Heart left ventricle (tissue), 16 donors: ENCODE measurements at regions not wholly inside any gene's neighbourhood (a gene's known extent, or its start where the extent isn't known, plus 50 kb on each side); places are given as distances from the start of the nearest gene placed in this dataset.

ENCODE experiments used
- ATAC-seq, 4 donors: fragments of 200-7000 bp; cut with Tn5 transposase; one replicate each; pipeline ENCODE4 v1.9.1; 2020 to 2022; ENCODE audit warnings: moderate library complexity in 4 of 4, mild to moderate bottlenecking in 3 of 4, moderate number of reproducible peaks in 1 of 4
- DNase-seq, 5 donors: peaks; one replicate each; pipeline ENCODE4 v3.0.0-alpha.2; 2020
- H3K27ac ChIP-seq, 12 donors: fragments of 200-600 bp; sonication (generic) in 4 of 12; one replicate each; pipeline versions ENCODE4 v1.5.0 to v1.8.0; 2016 to 2022; ENCODE audit warnings: mild to moderate bottlenecking in 2 of 12
- H3K27me3 ChIP-seq, 9 donors: fragments of 200-600 bp; sonication (generic) in 2 of 9; one replicate each; pipeline versions ENCODE4 v1.5.1 to v1.8.0; 2016 to 2022; ENCODE audit warnings: mild to moderate bottlenecking in 3 of 9
- H3K36me3 ChIP-seq, 9 donors: fragments of 200-600 bp; sonication (generic) in 2 of 9; one replicate each; pipeline versions ENCODE4 v1.5.0 to v1.8.0; 2018 to 2022; ENCODE audit warnings: mild to moderate bottlenecking in 2 of 9
- H3K4me1 ChIP-seq, 12 donors: fragments of 200-600 bp; sonication (generic) in 4 of 12; one replicate each; pipeline versions ENCODE4 v1.5.0 to v1.8.0; 2016 to 2022; ENCODE audit warnings: mild to moderate bottlenecking in 3 of 12
- H3K4me3 ChIP-seq, 12 donors: fragments of 200-600 bp; sonication (generic) in 4 of 12; one replicate each; pipeline versions ENCODE4 v1.5.0 to v1.8.0; 2017 to 2022; ENCODE audit warnings: mild to moderate bottlenecking in 9 of 12, moderate library complexity in 4 of 12
- H3K9me3 ChIP-seq, 12 donors: fragments of 200-600 bp; sonication (generic) in 4 of 12; one replicate each; pipeline versions ENCODE4 v1.5.0 to v1.8.0; 2016 to 2022; ENCODE audit warnings: mild to moderate bottlenecking in 1 of 12
- CTCF ChIP-seq, 12 donors: fragments of 200-600 bp; sonication (generic) in 4 of 12; IDR thresholded peaks; one replicate each; pipeline versions ENCODE4 v1.5.0 to v1.8.0; 2018 to 2022; ENCODE audit warnings: antibody characterized with exemption in 12 of 12, mild to moderate bottlenecking in 5 of 12
- POLR2A ChIP-seq, 2 donors: fragments of 450-650 bp; IDR thresholded peaks; one replicate each; pipeline ENCODE4 v1.6.1; 2017; ENCODE audit warnings: antibody characterized with exemption in 2 of 2, mild to moderate bottlenecking in 2 of 2, moderate library complexity in 2 of 2
- WGBS, 4 donors: extraction: QIAGEN DNeasy Blood & Tissue Kit in 2 of 4; methylation state at CpG; one replicate each; pipeline versions ENCODE4 v1.1.5 to v1.1.7; 2013 to 2018; 5-methylcytosine and 5-hydroxymethylcytosine counted together
- intact Hi-C, 10 donors: fragments of 100-400 bp; cut with DNase I; formaldehyde crosslinking; loops; one replicate each; pipeline versions ENCODE4 v1.11.1 to v1.14.2; 2022
- donor health status: ischemic (EF 13 %, LVEDD 7.1; RV severe dilation, severe dysfunction).
- donor health status: healthy with polysubstance abuse.
- donor health status: DM: no; HTN: yes; CAD: no.
- donor health status: DM: no; HTN: no; CAD: no.
- donor health status: ischemic (EF 25% LVEDD 6.9; RV normal size, moderate dysfunction).
- donor health status: ischemic (EF 25% LVEDD 5.7; RV mildly dilated, moderate dysfunction).
- donor health status: healthy.
- donor health status: DM: yes; HTN: yes; CAD: no.
- donor health status: ischemic (EF 35%, LVEDD 5.7; RV mildly dilated, moderate dysfunction).
- donor health status: nonischemic (EF 11% LVEDD 7.7; RV severe dilation, severe dysfunction).
- donor health status: DM: yes; HTN: yes; CAD: no.
- donor health status: PGD.
- donor health status: ischemic (EF 29% LVEDD 5.4; RV normal size, mild dysfunction).
- donor health status: nonischemic (EF 23%, LVEDD 6.1; RV moderate dilation, normal function).

GRCh38 chr7:50865450-50865849 lies 82.8 kb upstream of the GRB10 start:
- TF ChIP-seq POLR2A (IDR thresholded peaks at IDR 0.05) (no peak), CTCF (IDR thresholded peaks at IDR 0.05) (no peak)
- Histone ChIP-seq H3K4me3 (no peak overlapping the region), H3K27me3 (no peaks in the 10 kb centered on the region), H3K4me1 (peaks cover 0 to 28% (median 5%) of the 10 kb centered on the region in 12 donors), H3K9me3 (no peaks in the 10 kb centered on the region), H3K36me3 (no peaks in the 10 kb centered on the region), H3K27ac (no peak overlapping the region)
- peak in 1 of 4 donors; percentile 29 for ATAC-seq
- DNase-seq: no peak
- intact Hi-C loops: no loop called here
- 55 to 64% (median 60%) methylated on average over 5 of the region's 5 CpGs for WGBS, 4 donors

- WGBS, 4 donors: 62 to 79% (median 69%) methylated on average over 4 of the region's 4 CpGs
- peaks cover 0 to 28% (median 4%) of the 10 kb centered on the region in 12 donors for H3K4me1 ChIP-seq
- no peak for ATAC-seq
These were observed 82.0 kb upstream of the GRB10 start for GRCh38 chr7:50864694-50865093.

GRCh38 chr7:50863053-50863452 lies 80.4 kb upstream of the GRB10 start:
- ATAC-seq: no peak

More at GRCh38 chr7:50864694-50865093, 82.0 kb upstream of the GRB10 start:
- Histone ChIP-seq H3K36me3 (no peaks in the 10 kb centered on the region), H3K27ac (no peak overlapping the region), H3K4me3 (no peak overlapping the region), H3K9me3 (no peaks in the 10 kb centered on the region), H3K27me3 (no peaks in the 10 kb centered on the region)
- intact Hi-C loops: no loop called here
- no peak for DNase-seq
- TF ChIP-seq CTCF (IDR thresholded peaks at IDR 0.05): no peak
- TF ChIP-seq POLR2A (IDR thresholded peaks at IDR 0.05): no peak

GRCh38 chr7:50862302-50862701 lies 79.6 kb upstream of the GRB10 start:
- ATAC-seq: no peak
- H3K27ac ChIP-seq: no peak overlapping the region
- peaks cover 0 to 19% (median 3%) of the 10 kb centered on the region in 12 donors for H3K4me1 ChIP-seq
- intact Hi-C loops: no loop called here
- H3K9me3 ChIP-seq: no peaks in the 10 kb centered on the region
- no peak for DNase-seq
- TF ChIP-seq POLR2A (IDR thresholded peaks at IDR 0.05): no peak
- TF ChIP-seq CTCF (IDR thresholded peaks at IDR 0.05): no peak
- no peaks in the 10 kb centered on the region for H3K27me3 ChIP-seq
- WGBS, 4 donors: 95 to 100% (median 96%) methylated on average over 1 of the region's 1 CpG
- H3K36me3 ChIP-seq: no peaks in the 10 kb centered on the region
- H3K4me3 ChIP-seq: no peak overlapping the region

More at GRCh38 chr7:50863053-50863452, 80.4 kb upstream of the GRB10 start:
- Histone ChIP-seq H3K9me3 (no peaks in the 10 kb centered on the region), H3K4me1 (peaks cover 0 to 16% (median 3%) of the 10 kb centered on the region in 12 donors), H3K27me3 (no peaks in the 10 kb centered on the region), H3K36me3 (no peaks in the 10 kb centered on the region), H3K4me3 (no peak overlapping the region), H3K27ac (no peak overlapping the region)
- 61 to 86% (median 65%) methylated on average over 3 of the region's 3 CpGs for WGBS, 4 donors
- intact Hi-C loops: no loop called here
- TF ChIP-seq POLR2A (IDR thresholded peaks at IDR 0.05) (no peak), CTCF (IDR thresholded peaks at IDR 0.05) (no peak)
- no peak for DNase-seq
